ENCODE measurements at regions not wholly inside any gene's neighbourhood (a gene's known extent, or its start where the extent isn't known, plus 50 kb on each side); places are given as distances from the start of the nearest gene placed in this dataset.

- no peak for ATAC-seq (ENCODE audit: insufficient read depth, low FRiP score)
- peaks cover 0 to 8% (median 0%) of the 10 kb centered on the region in 5 donors for H3K4me1 ChIP-seq (ENCODE audit: control insufficient read depth in 5 of 5, insufficient read depth in 5 of 5, low read length in 5 of 5)
- H3K9me3 ChIP-seq (ENCODE audit: control insufficient read depth in 4 of 4, insufficient read depth in 3 of 4, low read length in 3 of 4) = no peaks in the 10 kb centered on the region
- H3K36me3 ChIP-seq (ENCODE audit: control insufficient read depth in 4 of 4, insufficient read depth in 4 of 4, low read length in 4 of 4) = no peaks in the 10 kb centered on the region
- no peaks in the 10 kb centered on the region for H3K27me3 ChIP-seq (ENCODE audit: control insufficient read depth in 3 of 3, insufficient read depth in 3 of 3, low read length in 2 of 3)
- 92 to 94% methylated on average over 1 of the region's 1 CpG for WGBS, 2 donors
- H3K4me3 ChIP-seq = no peak overlapping the region
- TF ChIP-seq CTCF (IDR thresholded peaks at IDR 0.05; ENCODE audit: control extremely low read depth, extremely low read depth) = no peak
- no peak overlapping the region for H3K27ac ChIP-seq (ENCODE audit: low read depth in 1 of 2, low read length in 1 of 2)
- DNase-seq = no peak
- H3K9ac ChIP-seq (ENCODE audit: insufficient read depth in 1 of 2, low read length in 2 of 2) = no peak overlapping the region
These were observed 165.9 kb upstream of the SETBP1 start for GRCh38 chr18:44514766-44515165.

GRCh38 chr18:44516450-44516849 is 164.2 kb upstream of the SETBP1 start:
- WGBS, 2 donors = 76 to 88% methylated on average over 1 of the region's 1 CpG
- Histone ChIP-seq H3K27me3 (ENCODE audit: control insufficient read depth in 3 of 3, insufficient read depth in 3 of 3, low read length in 2 of 3) (no peaks in the 10 kb centered on the region), H3K9ac (ENCODE audit: insufficient read depth in 1 of 2, low read length in 2 of 2) (no peak overlapping the region), H3K27ac (ENCODE audit: low read depth in 1 of 2, low read length in 1 of 2) (no peak overlapping the region), H3K36me3 (ENCODE audit: control insufficient read depth in 4 of 4, insufficient read depth in 4 of 4, low read length in 4 of 4) (no peaks in the 10 kb centered on the region), H3K4me1 (ENCODE audit: control insufficient read depth in 5 of 5, insufficient read depth in 5 of 5, low read length in 5 of 5) (peaks cover 0 to 8% (median 0%) of the 10 kb centered on the region in 5 donors), H3K9me3 (ENCODE audit: control insufficient read depth in 4 of 4, insufficient read depth in 3 of 4, low read length in 3 of 4) (no peaks in the 10 kb centered on the region), H3K4me3 (no peak overlapping the region)
- TF ChIP-seq CTCF (IDR thresholded peaks at IDR 0.05; ENCODE audit: control extremely low read depth, extremely low read depth) = no peak
- DNase-seq = peak; percentile 47 to 77 (median 71)
- ATAC-seq (ENCODE audit: insufficient read depth, low FRiP score) = no peak

- Histone ChIP-seq H3K9me3 (ENCODE audit: control insufficient read depth in 4 of 4, insufficient read depth in 3 of 4, low read length in 3 of 4) (no peaks in the 10 kb centered on the region), H3K9ac (ENCODE audit: insufficient read depth in 1 of 2, low read length in 2 of 2) (no peak overlapping the region), H3K27me3 (ENCODE audit: control insufficient read depth in 3 of 3, insufficient read depth in 3 of 3, low read length in 2 of 3) (no peaks in the 10 kb centered on the region), H3K4me1 (ENCODE audit: control insufficient read depth in 5 of 5, insufficient read depth in 5 of 5, low read length in 5 of 5) (peaks cover 0 to 8% (median 0%) of the 10 kb centered on the region in 5 donors), H3K27ac (ENCODE audit: low read depth in 1 of 2, low read length in 1 of 2) (no peak overlapping the region), H3K4me3 (no peak overlapping the region), H3K36me3 (ENCODE audit: control insufficient read depth in 4 of 4, insufficient read depth in 4 of 4, low read length in 4 of 4) (no peaks in the 10 kb centered on the region)
- TF ChIP-seq CTCF (IDR thresholded peaks at IDR 0.05; ENCODE audit: control extremely low read depth, extremely low read depth) = no peak
- ATAC-seq (ENCODE audit: insufficient read depth, low FRiP score) = no peak
- 40 to 70% methylated on average over 3 of the region's 3 CpGs for WGBS, 2 donors
- no peak for DNase-seq
These were observed 163.6 kb upstream of the SETBP1 start for GRCh38 chr18:44517136-44517535.

GRCh38 chr18:44518091-44518615 is 162.5 kb upstream of the SETBP1 start:
- no peak for ATAC-seq (ENCODE audit: insufficient read depth, low FRiP score)
- H3K36me3 ChIP-seq (ENCODE audit: control insufficient read depth in 4 of 4, insufficient read depth in 4 of 4, low read length in 4 of 4) = no peaks in the 10 kb centered on the region
- 76 to 86% methylated on average over 4 of the region's 4 CpGs for whole genome bisulfite sequencing, 2 donors
- H3K27ac ChIP-seq (ENCODE audit: low read depth in 1 of 2, low read length in 1 of 2) = peak overlapping the region in 1 of 2 donors; percentile 47
- TF ChIP-seq CTCF (IDR thresholded peaks at IDR 0.05; ENCODE audit: control extremely low read depth, extremely low read depth) = no peak
- no peaks in the 10 kb centered on the region for H3K9me3 ChIP-seq (ENCODE audit: control insufficient read depth in 4 of 4, insufficient read depth in 3 of 4, low read length in 3 of 4)
- H3K4me3 ChIP-seq = no peak overlapping the region
- no peak for DNase-seq
- H3K27me3 ChIP-seq (ENCODE audit: control insufficient read depth in 3 of 3, insufficient read depth in 3 of 3, low read length in 2 of 3) = no peaks in the 10 kb centered on the region
- no peak overlapping the region for H3K9ac ChIP-seq (ENCODE audit: insufficient read depth in 1 of 2, low read length in 2 of 2)
- peaks cover 0 to 8% (median 0%) of the 10 kb centered on the region in 5 donors for H3K4me1 ChIP-seq (ENCODE audit: control insufficient read depth in 5 of 5, insufficient read depth in 5 of 5, low read length in 5 of 5)

Measured in lung (tissue), 11 donors.